Muscle of arm (tissue), 1 donor: ENCODE measurements at regions not wholly inside any gene's neighbourhood (a gene's known extent, or its start where the extent isn't known, plus 50 kb on each side); places are given as distances from the start of the nearest gene placed in this dataset.

Experiments used
- DNase-seq: peaks from one replicate; pipeline ENCODE4 v3.0.0-alpha.2; 2013

- DNase-seq: no peak
These were observed 155.6 kb upstream of the MKI67 start for GRCh38 chr10:128281861-128282260.

DNA sequence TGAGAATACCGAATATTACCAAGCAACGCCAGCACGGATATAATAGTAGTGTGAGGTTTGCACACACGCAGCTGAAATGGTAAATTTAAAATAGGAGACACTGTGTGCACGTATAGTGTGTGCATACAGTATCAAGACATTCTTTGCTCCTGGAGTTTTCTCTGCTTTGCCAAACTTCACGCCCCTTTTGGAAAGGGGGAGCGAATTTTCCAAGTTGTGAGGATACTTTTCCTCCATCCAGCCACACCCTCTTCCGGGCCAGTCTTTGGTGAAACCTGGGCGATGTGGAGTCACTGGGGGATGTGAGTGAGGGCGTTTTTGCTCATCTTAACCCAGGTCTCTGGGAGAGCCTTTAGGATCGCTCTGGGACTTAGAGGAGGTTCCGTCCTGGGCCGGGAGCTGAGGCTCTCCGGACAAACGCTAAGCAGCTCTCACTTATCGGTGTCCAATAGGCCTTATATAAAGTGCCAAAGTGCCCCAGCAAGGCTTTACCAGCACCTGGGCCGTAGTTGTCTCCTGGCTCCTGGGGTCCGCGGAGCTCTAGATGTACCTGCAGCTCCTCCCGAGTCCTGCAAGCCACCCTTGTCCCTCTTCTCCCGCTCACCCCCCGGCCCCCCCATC, 160.0 kb upstream of the MKI67 start:
- DNase-seq: peak; percentile 84

GRCh38 chr10:128286762-128287500, 160.7 kb upstream of the MKI67 start:
- no peak for DNase-seq

DNA sequence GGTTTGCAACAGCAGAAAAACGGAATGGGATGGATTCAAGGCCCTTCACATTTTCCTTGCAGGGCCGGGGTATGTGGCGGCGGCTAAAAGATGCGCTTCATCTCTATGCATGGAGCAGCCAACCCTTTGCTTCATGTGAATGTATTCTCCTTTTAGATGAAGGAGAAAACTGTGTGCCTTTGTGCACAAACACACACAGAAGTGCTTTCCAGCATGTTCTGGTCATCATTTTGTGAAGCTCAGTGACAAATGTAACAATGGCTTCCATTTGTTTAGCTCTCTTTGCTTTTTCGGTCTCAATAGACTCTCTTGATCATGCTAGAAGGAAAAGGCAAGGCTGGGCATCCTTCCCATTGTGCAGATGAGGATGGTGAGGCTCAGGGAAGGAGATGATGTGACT, 161.7 kb upstream of the MKI67 start:
- no peak for DNase-seq

DNA sequence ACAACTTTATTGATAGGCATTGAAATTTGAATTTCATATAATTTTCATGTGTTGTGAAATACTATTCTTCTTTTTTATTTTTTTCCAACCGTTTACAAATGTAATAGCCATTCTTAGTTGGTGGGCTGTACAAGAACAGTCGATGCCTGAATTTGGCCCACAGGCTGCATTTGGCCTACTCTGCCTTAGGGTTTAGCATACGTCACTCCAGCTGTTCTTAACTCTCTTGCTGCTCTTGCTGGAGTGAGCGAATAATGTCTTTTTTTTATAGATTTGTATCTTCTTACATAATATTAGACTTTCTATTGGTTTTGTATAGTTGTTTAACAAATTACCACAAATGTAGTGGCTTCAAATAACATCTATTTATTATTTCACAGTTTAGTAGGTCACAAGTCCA, 163.4 kb upstream of the MKI67 start:
- DNase-seq: no peak

- no peak for DNase-seq
These were observed 168.8 kb upstream of the MKI67 start for GRCh38 chr10:128295003-128295402.

GRCh38 chr10:128296253-128297007, 170.2 kb upstream of the MKI67 start:
- peak; percentile 82 for DNase-seq

DNA sequence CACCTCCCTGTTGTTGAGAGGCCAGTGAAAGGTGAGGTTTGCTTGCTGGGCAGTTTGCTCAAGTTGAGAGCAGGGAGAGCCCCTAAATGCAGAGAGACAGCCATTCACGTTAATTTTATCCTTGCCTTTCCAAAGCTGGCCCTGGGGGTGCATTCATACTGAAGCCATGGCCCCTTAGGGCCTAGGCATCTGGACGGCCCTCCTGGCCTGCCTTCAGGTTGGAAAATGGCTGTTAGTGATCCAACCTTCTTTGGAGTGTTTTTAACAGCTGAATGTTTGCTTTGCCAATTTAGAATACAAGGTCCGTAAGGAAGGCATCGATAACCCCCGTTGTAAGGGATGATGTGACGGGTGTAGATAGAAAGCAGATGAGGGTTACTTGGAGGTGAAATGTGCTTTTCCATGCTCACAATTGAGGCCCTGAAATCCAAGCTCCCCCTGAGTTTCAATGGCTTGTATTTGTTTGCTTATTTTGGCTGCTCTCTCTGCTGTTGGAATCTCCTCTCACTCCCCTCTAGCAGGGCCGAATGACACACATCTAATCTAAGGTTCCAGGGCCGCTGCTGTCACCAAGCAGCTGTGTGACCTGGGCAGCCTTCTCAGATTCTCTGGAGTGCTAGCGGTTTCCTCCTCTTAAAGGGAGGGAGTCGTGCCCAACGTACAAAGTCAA, 171.6 kb upstream of the MKI67 start:
- DNase-seq: peak; percentile 82

GRCh38 chr10:128298587-128298986, 172.4 kb upstream of the MKI67 start:
- no peak for DNase-seq

- peak; percentile 61 for DNase-seq
These were observed 174.1 kb upstream of the MKI67 start for GRCh38 chr10:128300290-128300824.

GRCh38 chr10:128301051-128301450, 174.8 kb upstream of the MKI67 start:
- DNase-seq: no peak

- DNase-seq: no peak
These were observed 176.6 kb upstream of the MKI67 start for GRCh38 chr10:128302808-128303207.

DNA sequence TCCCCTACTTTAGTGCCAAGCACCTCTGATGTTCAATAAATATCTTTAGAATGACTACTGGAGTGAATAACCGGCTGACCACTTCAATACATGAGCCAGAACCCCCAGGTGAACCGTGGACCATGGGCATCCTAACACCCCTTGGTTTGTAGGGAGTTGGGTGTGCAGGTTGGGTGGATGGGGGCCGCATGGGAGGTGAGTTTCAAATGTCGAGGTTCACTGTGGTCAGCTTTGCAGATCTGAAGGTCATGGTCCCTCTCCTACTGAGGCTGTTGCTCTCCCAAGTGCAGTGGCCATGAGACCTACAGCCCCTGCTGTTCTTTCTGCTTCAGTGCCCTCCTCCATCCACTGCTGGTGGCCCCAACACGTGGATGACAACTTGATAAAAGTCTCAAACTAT, 178.0 kb upstream of the MKI67 start:
- no peak for DNase-seq

DNA sequence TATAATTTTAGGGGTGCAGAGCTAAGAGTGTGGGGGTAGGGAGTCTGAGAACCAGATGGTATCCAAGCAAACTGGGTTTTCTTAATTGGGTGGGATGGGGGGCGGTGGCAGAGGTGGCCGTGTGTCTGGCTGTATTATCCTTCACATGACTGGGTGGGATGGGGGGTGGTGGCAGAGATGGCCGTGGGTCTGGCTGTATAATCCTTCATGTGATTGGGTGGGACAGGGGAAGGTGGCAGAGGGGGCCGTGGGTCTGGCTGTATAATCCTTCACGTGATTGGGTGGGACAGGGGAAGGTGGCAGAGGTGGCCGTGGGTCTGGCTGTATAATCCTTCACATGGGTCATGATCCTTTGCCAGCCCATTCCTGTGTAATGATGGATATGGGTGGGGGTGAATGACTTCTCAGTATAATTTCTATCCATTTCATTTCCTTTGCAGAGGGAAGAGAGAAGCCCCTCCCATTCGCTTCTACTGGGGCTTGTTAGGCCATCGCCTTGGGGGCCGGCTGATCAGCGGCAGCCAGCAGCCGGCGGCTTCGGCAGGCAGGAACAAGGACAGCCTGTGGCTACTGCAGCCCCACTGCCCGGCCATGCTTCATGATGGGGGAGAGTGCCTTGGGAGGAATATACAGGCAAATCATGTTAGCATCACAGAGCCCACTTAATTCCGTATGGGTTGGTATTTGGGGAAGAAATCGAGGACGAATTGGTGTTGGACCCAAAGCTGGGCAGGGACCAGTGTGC, 179.6 kb upstream of the MKI67 start:
- no peak for DNase-seq

- DNase-seq: no peak
These were observed 180.3 kb upstream of the MKI67 start for GRCh38 chr10:128306535-128306934.

GRCh38 chr10:128306966-128307365, 180.7 kb upstream of the MKI67 start:
- DNase-seq: no peak

DNA sequence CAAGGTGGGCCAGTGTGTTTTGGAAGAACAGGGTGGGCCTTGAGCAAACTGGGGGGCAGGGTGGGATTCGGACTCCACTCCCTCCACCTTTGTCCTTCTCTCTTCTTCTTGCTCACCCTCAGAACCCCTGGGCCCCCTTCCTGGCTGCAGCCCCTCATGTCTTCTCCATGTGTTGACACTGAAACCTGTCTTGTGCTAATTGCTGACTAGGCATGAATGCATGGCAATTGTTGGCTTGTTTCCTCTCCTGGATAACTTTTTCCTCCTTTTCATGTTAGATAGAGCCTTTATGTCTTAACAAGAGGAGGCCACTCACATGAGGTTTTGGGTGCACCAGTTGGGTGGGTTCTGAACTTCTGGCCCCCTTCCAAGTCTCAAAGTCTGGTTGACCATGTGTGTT, 181.6 kb upstream of the MKI67 start:
- DNase-seq: no peak

DNA sequence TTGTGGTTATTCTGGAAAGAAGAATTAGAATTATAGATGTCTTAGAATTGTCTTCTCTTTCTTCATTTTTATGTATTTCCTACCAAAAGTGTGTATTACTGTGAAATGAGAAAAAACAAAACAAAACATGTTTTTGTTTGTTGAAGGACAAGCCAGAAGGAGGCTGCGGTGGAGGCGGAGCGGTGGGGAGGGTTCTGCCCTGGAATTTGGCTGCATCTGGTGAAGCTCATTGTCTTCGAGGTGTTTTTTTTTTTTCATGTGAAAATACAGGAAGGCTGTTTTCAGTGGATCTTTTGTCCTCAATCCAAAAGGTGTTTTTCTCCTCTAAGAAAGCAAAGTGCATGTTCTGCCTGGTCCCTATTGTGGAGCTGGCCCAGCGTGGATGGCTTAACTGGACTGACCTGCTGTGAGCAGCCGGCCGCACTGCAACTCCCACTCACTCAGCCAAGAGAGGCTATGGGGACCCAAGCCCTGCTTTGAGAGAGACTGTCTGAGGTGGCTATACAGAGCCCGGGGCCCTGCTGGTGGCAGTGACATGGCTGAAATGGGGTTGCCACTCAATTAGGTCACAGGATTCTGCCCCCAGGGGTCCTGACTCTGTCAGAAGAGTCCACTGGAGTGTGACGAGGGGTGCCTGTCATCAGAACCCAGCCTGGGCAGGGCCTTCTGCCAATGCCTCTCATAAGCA, 184.9 kb upstream of the MKI67 start:
- DNase-seq: no peak

- no peak for DNase-seq
These were observed 186.0 kb upstream of the MKI67 start for GRCh38 chr10:128312250-128312649.

GRCh38 chr10:128314686-128315085, 188.5 kb upstream of the MKI67 start:
- DNase-seq: no peak
